HG03175 (cell line): ENCODE measurements at regions not wholly inside any gene's neighbourhood (a gene's known extent, or its start where the extent isn't known, plus 50 kb on each side); places are given as distances from the start of the nearest gene placed in this dataset.
"Not testable (repeated sequence)": the region's sequence is repeated elsewhere in the genome, so short reads cannot be mapped to it uniquely, and the experiment has no call there.

Source experiments
- ATAC-seq: cut with Tn5 transposase; IDR thresholded peaks from one replicate; pipeline ENCODE4 v1.9.1; 2021; ENCODE audit warnings: mild to moderate bottlenecking, moderate library complexity; ENCODE audit not compliant: unreplicated experiment

DNA sequence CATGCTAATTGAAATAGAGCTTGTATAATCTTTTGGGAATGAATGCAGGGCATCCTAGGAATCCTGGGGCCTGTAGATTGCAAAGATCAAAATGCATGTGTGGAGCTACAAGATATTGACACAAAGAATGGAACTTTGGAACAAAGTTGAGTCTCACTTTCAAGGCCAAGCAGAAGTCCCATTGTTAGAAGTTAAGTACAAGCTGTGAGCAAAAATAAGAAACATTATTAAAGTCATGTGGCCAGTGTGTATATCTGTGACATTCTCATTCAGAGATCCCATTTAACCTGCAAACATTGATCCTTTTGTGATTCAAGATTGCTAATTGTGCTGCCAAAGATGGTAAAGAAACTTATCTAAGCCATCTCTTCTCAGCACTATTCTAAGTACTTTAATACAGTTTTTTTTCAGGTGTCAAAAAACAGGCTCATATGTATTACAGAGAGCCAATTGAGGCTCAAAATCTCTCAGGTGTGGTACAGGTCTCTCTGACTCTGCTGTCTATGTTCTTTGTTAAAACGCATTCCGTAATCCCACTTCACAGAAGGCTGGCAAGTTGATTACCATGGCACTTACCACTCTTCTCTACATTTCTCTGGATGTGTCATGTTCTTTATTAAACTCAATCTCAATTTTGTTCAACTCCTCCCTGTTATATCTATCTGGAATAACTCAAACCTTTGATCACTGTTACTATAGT, 704.4 kb upstream of the NEGR1 start:
- ATAC-seq, result no peak

- not testable (repeated sequence) for ATAC-seq
Measured at GRCh38 chr1:72985024-72985423, 702.7 kb upstream of the NEGR1 start.

GRCh38 chr1:72983011-72983410, 700.7 kb upstream of the NEGR1 start:
- not testable (repeated sequence) for ATAC-seq

- ATAC-seq, result no peak
Measured at GRCh38 chr1:72969461-72969860, 687.1 kb upstream of the NEGR1 start.

DNA sequence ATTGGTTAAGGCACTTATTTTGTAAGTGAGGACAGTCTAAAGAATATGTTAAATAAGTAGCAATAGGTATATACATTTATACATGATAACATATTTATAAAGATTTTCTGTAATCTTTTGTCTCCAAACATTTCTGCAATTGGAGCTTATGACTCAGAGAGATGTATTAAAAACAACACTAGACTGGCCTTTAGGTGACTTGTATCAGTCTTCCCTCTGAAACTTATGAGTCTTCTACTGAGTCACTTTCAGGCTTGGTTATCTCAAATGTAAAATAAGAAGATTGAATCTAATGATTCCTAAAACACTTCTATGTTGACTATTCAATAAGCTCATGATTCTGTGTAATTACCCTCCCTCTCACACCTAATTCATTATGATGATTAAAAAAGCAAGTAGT, 672.6 kb upstream of the NEGR1 start:
- no peak for ATAC-seq

GRCh38 chr1:72950900-72951299, 668.6 kb upstream of the NEGR1 start:
- ATAC-seq, result not testable (repeated sequence)

DNA sequence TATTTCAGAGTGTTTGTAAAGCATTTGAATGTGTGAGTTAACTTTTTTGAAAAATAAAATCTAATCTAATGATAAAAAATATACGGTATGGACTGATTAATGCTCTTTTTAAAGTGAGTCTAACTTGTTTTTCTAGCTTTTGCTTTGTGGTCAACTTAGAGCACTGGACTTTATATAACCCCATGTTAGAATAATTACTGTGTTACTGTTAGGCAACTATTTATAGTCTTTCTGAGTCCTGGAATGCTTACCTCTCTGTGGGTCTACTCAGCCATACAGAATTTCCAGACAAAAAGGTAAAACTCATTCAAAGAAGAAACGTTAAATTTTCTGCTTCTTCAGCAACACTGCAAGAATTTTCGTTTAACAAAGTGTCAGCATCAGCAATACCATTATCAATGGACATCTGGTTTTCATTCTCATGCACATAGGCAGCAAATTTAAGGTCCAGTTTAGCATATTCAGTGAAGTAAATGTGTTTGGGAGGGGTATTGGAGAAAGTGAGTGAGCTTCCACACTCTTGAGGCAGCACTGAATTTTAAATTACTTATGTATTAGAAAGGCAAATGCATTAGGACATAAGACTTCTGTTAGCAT, 664.7 kb upstream of the NEGR1 start:
- ATAC-seq, result no peak

DNA sequence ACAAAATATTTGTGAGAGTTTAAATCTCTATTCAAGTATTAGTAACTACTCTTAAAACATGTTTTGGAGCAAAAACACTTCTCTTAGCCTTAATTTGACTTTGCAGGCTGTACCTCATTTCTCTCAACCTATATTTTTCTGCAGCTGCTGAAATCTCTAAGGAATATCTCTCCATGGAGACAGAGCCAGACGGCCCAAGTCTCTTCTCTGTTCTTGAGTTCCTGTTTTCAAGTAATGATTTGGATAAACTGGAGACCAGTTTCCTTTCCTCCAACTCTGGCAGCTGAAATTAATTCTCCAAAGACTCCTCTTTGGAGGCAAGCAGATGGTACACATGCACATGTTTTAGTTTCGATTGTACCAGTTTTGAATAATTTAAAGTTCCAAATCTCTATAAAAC, 659.7 kb upstream of the NEGR1 start:
- ATAC-seq, result no peak

DNA sequence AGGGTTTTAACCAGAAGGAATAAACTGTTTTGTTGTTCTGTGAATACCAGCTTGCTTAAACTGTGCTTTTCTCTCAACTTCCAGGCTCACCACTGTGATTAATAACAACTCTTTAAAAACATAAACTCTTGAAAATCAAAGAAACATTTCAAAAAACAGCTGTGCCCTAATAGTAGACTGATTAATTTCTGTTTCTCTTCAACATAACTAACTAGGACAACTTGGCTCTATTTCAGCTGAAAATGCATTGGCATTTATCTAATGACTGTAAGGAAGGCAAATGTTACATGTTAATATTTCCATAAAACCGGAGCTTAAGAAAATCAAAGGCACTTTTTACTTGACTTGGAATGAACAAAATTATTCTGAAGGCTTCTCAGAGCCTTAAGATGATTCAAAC, 656.1 kb upstream of the NEGR1 start:
- ATAC-seq, result no peak

- no peak for ATAC-seq
Measured at GRCh38 chr1:72937905-72938304, 655.6 kb upstream of the NEGR1 start.

DNA sequence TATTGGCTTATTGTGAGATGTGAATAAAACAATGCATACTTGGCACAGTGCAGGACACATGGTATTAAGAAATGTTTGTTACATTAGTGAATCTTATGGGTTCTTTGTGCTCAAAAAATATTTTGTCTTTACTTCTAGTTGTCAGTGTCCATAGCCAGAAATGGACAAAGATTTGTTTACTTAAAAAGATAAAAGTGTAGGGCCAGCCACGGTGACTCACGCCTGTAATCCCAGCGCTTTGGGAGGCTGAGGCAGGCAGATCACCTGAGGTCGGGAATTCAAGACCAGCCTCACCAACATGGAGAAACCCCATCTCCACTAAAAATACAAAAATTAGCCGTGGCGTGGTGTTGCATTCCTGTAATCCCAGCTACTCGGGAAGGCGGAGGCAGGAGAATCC, 654.6 kb upstream of the NEGR1 start:
- ATAC-seq, result no peak

- no peak for ATAC-seq
Measured at GRCh38 chr1:72936151-72936740, 653.9 kb upstream of the NEGR1 start.

GRCh38 chr1:72932025-72932424, 649.7 kb upstream of the NEGR1 start:
- no peak for ATAC-seq

GRCh38 chr1:72930528-72930927, 648.2 kb upstream of the NEGR1 start:
- ATAC-seq, result no peak

- ATAC-seq, result no peak
Measured at GRCh38 chr1:72918940-72919339, 636.6 kb upstream of the NEGR1 start.

DNA sequence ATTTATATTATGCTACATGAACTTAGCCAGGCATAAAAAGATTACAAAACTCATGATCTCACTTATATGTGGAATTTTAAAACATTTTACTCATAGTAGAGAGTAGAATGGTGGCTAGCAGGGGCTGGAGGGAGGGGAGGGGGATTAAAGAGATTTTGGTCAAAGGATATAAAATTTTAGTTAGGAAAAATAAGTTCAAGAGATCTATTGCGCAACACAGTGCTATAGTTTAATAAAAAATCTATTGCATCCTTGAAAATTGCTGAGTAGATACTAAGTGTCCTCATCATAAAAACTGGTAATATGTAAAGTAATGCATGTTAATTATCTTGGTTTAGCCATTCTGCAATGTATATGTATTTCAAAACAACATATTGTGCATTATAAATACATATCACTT, 635.6 kb upstream of the NEGR1 start:
- ATAC-seq, result no peak

DNA sequence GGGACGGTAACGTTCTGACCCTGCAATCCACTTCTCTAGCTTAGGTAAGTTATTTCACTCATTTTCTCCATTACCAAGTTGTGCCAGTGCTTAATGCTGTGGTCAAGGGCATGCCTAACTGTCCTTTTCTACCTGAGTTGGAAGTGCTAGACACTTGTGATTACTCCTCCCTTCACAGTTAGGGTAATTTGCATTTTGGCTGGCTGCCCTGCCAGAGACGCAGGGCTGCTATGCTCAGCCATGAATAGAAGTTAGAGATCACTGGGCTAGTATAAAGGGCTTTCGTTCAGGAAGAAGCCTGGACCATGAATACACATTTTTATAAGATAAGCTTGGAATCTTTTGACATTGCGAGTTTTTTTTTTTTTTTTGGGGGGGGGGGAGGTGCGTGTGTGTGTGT, 633.2 kb upstream of the NEGR1 start:
- no peak for ATAC-seq

- ATAC-seq, result no peak
Measured at GRCh38 chr1:72911656-72912055, 629.3 kb upstream of the NEGR1 start.

- no peak for ATAC-seq
Measured at GRCh38 chr1:72896256-72896655, 613.9 kb upstream of the NEGR1 start.

DNA sequence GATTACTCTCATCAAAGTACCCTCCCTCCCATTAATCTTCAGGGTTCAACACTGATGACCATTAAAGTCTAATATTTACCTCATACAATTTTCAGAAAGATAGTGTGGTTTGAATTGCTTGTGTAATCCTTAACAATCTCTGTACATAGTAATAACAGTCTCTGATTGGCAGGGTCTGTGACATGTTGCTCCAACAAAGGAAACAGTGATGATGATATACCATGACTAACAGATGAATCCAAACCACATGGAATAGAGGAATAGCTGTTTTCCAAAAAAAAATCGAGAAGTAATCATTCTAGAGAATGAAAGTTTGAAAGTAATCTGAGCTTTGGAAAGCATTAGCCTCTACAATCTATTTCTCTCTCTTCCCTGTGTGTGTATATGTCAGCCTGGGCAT, 610.1 kb upstream of the NEGR1 start:
- no peak for ATAC-seq

DNA sequence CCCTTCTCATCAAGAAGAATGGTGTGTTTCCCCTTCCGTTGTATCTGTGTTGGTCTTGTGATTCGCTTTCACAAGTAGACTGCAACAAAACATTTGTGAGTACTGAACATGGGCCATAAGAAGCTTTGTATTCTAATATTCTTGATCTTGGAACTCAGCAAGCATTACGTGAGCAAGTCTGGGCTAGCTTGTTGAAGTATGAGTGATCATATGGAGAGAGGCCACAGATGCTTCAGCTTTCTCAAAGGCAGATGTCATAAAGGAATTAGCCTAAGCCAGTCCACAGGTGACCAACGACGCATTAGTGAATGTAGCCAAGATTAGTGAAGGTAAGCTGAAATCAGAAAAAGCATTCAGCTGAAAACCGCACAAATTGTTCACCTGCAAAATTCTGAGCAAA, 609.6 kb upstream of the NEGR1 start:
- no peak for ATAC-seq

GRCh38 chr1:72885841-72886240, 603.5 kb upstream of the NEGR1 start:
- no peak for ATAC-seq

DNA sequence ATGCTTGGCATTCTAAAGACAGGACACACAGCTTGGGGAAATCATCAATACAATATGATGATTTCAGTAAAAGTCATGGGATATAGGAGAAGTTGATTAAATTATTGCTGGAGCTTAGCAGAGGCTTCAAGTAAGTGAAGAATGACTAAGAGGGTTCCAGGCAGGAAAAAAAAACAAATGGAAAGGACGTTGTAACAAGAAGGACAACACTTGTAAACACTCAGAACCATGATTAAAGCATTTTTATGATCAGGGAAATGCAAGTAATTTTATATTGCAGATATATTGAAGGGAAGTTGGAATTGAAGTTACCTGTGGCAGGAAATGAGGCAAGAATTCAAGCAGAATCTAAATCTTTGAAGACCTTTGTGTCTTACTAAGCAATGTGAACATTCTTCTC, 602.7 kb upstream of the NEGR1 start:
- ATAC-seq, result no peak
